CD8-positive, alpha-beta memory T cell (primary cell): ENCODE measurements at regions not wholly inside any gene's neighbourhood (a gene's known extent, or its start where the extent isn't known, plus 50 kb on each side); places are given as distances from the start of the nearest gene placed in this dataset.
"Not testable (repeated sequence)": the region's sequence is repeated elsewhere in the genome, so short reads cannot be mapped to it uniquely, and the experiment has no call there.

ENCODE experiments used
- CTCF ChIA-PET: fragments of 350-600 bp; sonication (Branson Sonifier 250); formaldehyde crosslinking; loops from one replicate; lab custom pipeline; 2021; ENCODE audit warnings: antibody characterized with exemption; lab: Charles Lee
- POLR2A ChIA-PET: fragments of 350-600 bp; sonication (Branson Sonifier 250); formaldehyde crosslinking; loops from one replicate; lab custom pipeline; 2021; ENCODE audit warnings: antibody characterized with exemption; lab: Charles Lee
- DNase-seq, 5 donors: peaks; one replicate each; pipeline versions ENCODE4 v3.0.0 to v3.0.0-alpha.2; 2020 to 2022; ENCODE audit warnings: mixed read lengths in 1 of 5
- H3K27ac ChIP-seq: one replicate; pipeline ENCODE4 v1.7.0; 2013; ENCODE audit warnings: low read depth, mild to moderate bottlenecking, low read length, moderate library complexity
- H3K27me3 ChIP-seq: 2 replicates; pipeline ENCODE4 v1.7.0; 2013; ENCODE audit warnings: low read length, mild to moderate bottlenecking; ENCODE audit not compliant: insufficient read depth, poor library complexity, severe bottlenecking
- H3K36me3 ChIP-seq: 2 replicates; pipeline ENCODE4 v1.7.0; 2013; ENCODE audit warnings: mild to moderate bottlenecking, low read length, moderate library complexity; ENCODE audit not compliant: insufficient read depth
- H3K4me1 ChIP-seq: 2 replicates; pipeline ENCODE4 v1.7.0; 2013; ENCODE audit warnings: mild to moderate bottlenecking, low read length, moderate library complexity; ENCODE audit not compliant: insufficient read depth
- H3K4me3 ChIP-seq: 2 replicates; pipeline ENCODE4 v1.7.0; 2013; ENCODE audit warnings: mild to moderate bottlenecking, low read length
- H3K9me3 ChIP-seq: 2 replicates; pipeline ENCODE4 v1.7.0; 2013; ENCODE audit warnings: mild to moderate bottlenecking, low read length
- H3K27ac Mint-ChIP-seq, 8 donors: one replicate each; pipeline ENCODE4 v1.8.0; 2020 to 2021; ENCODE audit warnings: mixed read lengths in 8 of 8, mild to moderate bottlenecking in 6 of 8, inconsistent platforms in 3 of 8, moderate library complexity in 3 of 8
- H3K27me3 Mint-ChIP-seq, 2 donors: one replicate each; pipeline ENCODE4 v1.8.0; 2020 to 2021; ENCODE audit warnings: mixed read lengths in 2 of 2, mild to moderate bottlenecking in 1 of 2, moderate library complexity in 1 of 2
- H3K36me3 Mint-ChIP-seq, 3 donors: one replicate each; pipeline ENCODE4 v1.8.0; 2020 to 2021; ENCODE audit warnings: mixed read lengths in 3 of 3, inconsistent platforms in 1 of 3, mild to moderate bottlenecking in 1 of 3
- H3K4me1 Mint-ChIP-seq, 3 donors: one replicate each; pipeline ENCODE4 v1.8.0; 2020 to 2021; ENCODE audit warnings: mixed read lengths in 3 of 3, inconsistent platforms in 1 of 3, mild to moderate bottlenecking in 1 of 3
- H3K4me3 Mint-ChIP-seq, 7 donors: one replicate each; pipeline ENCODE4 v1.8.0; 2020 to 2021; ENCODE audit warnings: mixed read lengths in 7 of 7, mild to moderate bottlenecking in 6 of 7, moderate library complexity in 4 of 7, inconsistent platforms in 2 of 7
- H3K9me3 Mint-ChIP-seq, 5 donors: one replicate each; pipeline ENCODE4 v1.8.0; 2020 to 2022; ENCODE audit warnings: mixed read lengths in 5 of 5, mild to moderate bottlenecking in 3 of 5, moderate library complexity in 2 of 5, inconsistent platforms in 1 of 5

DNA sequence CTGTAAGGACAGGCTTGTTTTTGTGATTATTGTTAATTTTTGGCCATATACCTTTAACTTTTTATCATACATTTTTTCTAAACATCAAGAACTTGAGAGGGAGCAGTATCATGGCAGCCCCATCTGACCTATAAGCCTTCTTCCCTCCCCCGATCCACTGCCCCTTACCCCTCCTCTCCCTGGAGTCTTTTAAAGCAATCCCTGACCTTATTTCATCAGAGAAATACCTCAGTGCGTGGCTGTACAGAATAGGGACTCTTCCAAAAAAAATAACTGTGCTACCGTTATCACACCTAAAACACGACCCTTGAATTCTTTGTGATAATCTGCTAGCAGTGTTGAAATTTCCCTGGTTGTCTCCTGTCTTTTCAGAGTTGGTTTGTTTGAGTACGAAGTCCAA, 4448.7 kb upstream of the TPTE start:
- H3K9me3 Mint-ChIP-seq, H3K4me1 Mint-ChIP-seq, H3K4me1 ChIP-seq, H3K27ac ChIP-seq, CTCF ChIA-PET, POLR2A ChIA-PET, H3K9me3 ChIP-seq, DNase-seq, H3K27me3 Mint-ChIP-seq, H3K27me3 ChIP-seq, H3K27ac Mint-ChIP-seq, H3K36me3 Mint-ChIP-seq, H3K4me3 ChIP-seq, H3K4me3 Mint-ChIP-seq, H3K36me3 ChIP-seq: not testable (repeated sequence)

DNA sequence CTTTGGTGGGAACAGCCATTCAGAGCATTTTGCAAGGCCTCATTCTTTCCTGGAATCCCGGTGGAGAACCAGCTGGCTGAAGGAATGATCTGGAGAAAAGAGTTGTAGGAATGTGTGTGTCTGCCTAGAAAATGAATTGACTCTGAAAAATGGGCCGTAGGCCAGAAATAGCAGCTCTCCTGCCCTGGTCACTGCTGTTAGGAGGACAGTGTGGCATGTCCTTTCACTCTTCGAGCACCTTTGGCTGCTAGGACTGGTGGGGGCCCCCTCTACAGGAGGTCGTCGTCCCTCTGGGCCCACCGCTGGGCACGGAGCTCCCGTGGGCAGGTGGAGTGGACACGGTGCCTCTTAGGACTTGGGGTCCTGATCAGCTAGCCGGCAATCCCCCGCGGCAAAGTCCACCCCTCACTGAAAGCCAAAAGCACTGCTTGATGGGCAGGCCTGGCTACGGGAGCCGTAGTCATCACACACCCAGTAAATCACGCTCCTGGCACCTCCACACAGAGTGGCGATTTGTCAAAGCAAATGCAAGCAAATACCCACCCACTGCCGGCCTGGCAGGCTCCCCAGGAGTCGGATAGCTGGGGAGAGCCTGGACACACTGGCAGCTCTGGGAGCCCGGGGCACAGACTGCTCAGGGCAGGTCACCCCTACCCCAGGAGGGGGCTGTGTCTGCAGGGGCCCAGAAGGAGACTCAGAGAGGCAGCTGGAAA, 4447.2 kb upstream of the TPTE start:
- H3K4me1 ChIP-seq, DNase-seq, H3K36me3 Mint-ChIP-seq, H3K27ac ChIP-seq, H3K27me3 ChIP-seq, H3K27me3 Mint-ChIP-seq, H3K9me3 ChIP-seq, H3K4me3 ChIP-seq, H3K4me1 Mint-ChIP-seq, H3K27ac Mint-ChIP-seq, H3K4me3 Mint-ChIP-seq, H3K36me3 ChIP-seq, CTCF ChIA-PET, POLR2A ChIA-PET, H3K9me3 Mint-ChIP-seq: not testable (repeated sequence)

DNA sequence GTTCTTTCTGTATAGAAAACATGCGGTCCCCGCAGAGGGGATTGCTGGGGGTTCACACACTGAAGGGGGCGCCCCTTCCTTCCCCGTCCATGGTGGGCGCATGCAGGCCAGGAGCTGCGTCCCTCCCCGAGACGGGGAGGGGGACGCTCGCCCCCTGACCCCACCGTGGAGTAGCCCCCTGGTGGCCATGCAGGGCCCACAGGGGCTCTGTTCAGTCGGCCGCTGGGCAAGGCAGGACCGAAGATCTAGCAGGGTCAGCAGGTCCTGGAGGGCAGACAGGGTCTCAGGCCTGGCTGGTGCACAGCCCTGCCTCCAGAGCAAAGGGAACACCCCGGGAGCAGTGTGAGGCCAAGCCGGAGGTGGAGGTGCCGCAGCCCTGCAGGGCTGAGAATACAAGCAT, 4446.4 kb upstream of the TPTE start:
- POLR2A ChIA-PET, CTCF ChIA-PET, H3K27me3 Mint-ChIP-seq: not testable (repeated sequence)

DNA sequence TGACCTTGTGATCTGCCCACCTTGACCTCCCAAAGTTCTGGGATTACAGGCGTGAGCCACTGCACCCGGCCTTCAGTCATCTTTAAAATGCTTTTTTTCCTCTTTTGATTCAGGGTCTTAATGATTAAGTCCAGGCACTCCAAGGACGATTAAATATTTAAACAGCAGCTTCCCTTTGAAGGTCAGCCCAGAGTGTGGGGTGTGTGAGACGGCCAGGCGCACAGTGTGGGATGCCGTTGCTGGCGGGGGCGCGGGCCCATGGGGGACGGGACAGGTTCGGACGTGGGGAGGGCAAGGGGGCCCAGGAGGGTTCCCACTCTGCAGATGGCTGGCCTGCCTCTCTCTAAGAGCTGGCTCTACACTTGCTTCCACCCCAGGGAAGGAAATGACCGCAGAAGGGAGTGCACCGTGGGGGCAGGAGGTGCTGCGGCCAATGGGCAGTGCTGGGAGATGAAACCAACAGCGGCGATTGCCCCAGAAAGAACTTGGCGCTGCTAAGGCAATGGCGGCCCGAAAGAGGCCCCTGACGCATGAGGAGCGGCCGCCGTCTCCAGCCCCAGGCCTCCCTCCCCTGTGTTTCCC, 4445.7 kb upstream of the TPTE start:
- H3K4me3 ChIP-seq, H3K36me3 ChIP-seq, POLR2A ChIA-PET, H3K4me3 Mint-ChIP-seq, H3K9me3 Mint-ChIP-seq, H3K4me1 ChIP-seq, H3K36me3 Mint-ChIP-seq, H3K4me1 Mint-ChIP-seq, H3K27me3 ChIP-seq, H3K27ac ChIP-seq, CTCF ChIA-PET, H3K9me3 ChIP-seq, DNase-seq, H3K27me3 Mint-ChIP-seq, H3K27ac Mint-ChIP-seq: not testable (repeated sequence)

More for the DNA sequence above, 4446.4 kb upstream of the TPTE start:
- H3K9me3 Mint-ChIP-seq, H3K4me1 Mint-ChIP-seq, DNase-seq, H3K36me3 Mint-ChIP-seq, H3K9me3 ChIP-seq, H3K27ac Mint-ChIP-seq, H3K4me1 ChIP-seq, H3K4me3 ChIP-seq, H3K27me3 ChIP-seq, H3K36me3 ChIP-seq, H3K27ac ChIP-seq, H3K4me3 Mint-ChIP-seq: not testable (repeated sequence)

DNA sequence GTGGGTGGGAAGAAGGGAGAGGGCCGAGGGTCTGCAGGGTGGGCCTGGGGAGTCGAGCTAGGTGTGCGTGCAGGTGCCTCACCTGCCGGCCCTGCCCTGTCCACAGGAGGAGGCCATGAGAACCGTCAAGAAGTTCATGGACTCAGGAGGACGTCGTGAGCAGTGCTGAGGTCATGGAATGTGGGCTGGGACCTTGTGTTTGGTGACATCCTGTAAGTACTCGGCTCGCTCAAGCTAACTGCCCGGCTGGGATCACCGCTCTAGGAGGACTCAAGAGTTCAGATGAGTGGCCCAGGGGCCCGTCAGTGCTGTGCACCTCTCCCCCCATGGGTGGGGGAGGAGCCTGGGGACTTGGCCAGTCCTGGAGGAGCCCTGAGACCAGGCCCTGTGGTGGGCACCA, 4444.0 kb upstream of the TPTE start:
- not testable (repeated sequence) for H3K27ac ChIP-seq, H3K9me3 Mint-ChIP-seq

DNA sequence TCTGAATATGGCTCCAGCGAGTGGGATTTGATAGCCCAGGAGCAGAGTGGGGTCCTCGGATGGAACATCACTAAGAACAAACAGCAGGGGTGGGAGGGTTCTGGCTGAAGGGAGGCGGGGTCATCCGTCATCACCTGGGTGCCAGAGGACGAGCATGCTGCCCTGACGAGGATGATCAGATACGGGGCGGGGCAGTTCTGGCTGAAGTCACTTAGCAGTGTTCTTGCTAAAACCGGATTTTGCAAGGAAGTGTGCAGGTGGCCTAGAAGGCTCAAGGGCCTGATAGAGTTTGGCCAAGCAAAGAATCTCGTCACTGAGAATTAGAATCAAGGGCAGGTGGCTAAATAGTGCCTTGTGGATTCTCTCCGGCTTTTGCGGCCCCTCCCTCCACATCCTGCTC, 4442.5 kb upstream of the TPTE start:
- H3K4me1 Mint-ChIP-seq, H3K4me3 Mint-ChIP-seq, H3K27ac Mint-ChIP-seq, H3K27me3 Mint-ChIP-seq, H3K4me1 ChIP-seq, H3K9me3 Mint-ChIP-seq, H3K4me3 ChIP-seq, H3K36me3 Mint-ChIP-seq, H3K36me3 ChIP-seq, POLR2A ChIA-PET, H3K27ac ChIP-seq, H3K9me3 ChIP-seq, H3K27me3 ChIP-seq, CTCF ChIA-PET: not testable (repeated sequence)
- DNase-seq: peak in 1 of 5 donors; percentile 3

More for the DNA sequence above, 4444.0 kb upstream of the TPTE start:
- H3K36me3 ChIP-seq, CTCF ChIA-PET, H3K27me3 ChIP-seq, H3K27ac Mint-ChIP-seq, H3K4me3 ChIP-seq, H3K4me1 ChIP-seq, H3K36me3 Mint-ChIP-seq, H3K4me3 Mint-ChIP-seq, H3K4me1 Mint-ChIP-seq, DNase-seq, POLR2A ChIA-PET, H3K27me3 Mint-ChIP-seq, H3K9me3 ChIP-seq: not testable (repeated sequence)

DNA sequence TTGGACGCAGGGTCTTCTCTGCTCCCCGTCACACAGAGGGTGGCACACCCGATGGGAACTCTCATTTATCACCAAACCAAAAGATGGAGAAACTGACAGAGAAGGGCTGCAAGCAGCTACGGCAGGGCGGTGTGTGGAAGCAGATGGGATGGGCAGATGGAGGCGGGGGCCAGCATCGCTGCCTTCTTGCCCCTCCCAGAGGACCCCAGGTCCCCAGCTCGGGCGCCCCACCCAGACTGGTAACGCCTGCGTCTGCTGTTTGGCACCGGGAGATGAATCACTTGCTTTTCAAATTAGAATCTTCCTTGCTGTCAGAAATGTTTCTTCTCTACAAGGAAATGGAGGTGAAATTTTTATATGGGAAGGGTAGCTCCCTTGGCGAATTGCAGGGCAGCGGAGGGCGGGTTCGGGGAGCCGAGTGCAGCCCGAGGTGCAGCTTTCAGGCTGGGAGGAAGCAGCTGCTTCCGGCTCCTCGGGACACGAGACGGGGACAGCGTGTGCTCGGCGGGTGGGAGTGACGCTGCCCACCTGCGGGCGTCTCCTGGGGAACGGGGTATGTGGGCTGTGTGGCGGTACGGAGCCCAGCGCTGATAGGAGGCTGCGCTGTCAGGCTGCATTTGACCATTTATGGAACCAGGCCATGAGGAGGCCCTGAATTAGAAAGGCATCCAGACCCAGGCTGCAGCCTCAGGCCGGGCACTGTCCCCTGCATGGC, 4440.3 kb upstream of the TPTE start:
- H3K4me1 ChIP-seq, H3K4me1 Mint-ChIP-seq, DNase-seq, H3K4me3 ChIP-seq, H3K27ac ChIP-seq, H3K9me3 Mint-ChIP-seq, H3K27ac Mint-ChIP-seq, CTCF ChIA-PET, H3K36me3 ChIP-seq, H3K4me3 Mint-ChIP-seq, H3K27me3 ChIP-seq, H3K36me3 Mint-ChIP-seq, POLR2A ChIA-PET, H3K27me3 Mint-ChIP-seq, H3K9me3 ChIP-seq: not testable (repeated sequence)

DNA sequence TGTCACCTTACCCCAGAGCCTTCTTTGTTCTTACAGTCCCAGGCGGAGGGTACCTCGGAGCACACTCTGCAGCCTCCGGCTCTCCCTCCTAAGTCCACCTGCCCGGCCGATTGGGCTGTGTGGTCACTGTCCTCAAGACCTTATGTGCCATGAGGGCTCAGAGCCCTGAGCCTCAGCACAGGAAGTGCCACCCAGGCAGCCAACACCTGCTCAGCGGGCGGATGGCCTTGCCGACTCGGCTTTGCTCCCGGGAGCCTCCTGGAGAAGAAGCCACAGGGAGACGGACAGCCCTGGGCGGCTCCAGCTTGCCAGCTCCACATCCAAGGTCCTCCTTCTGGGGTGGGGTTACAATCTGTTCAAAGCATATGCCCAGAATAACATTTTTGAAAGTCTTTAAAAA, 4439.2 kb upstream of the TPTE start:
- DNase-seq, CTCF ChIA-PET, H3K4me1 Mint-ChIP-seq, H3K27ac ChIP-seq, H3K9me3 Mint-ChIP-seq, H3K27me3 Mint-ChIP-seq, H3K4me3 Mint-ChIP-seq, H3K36me3 Mint-ChIP-seq, H3K9me3 ChIP-seq, H3K4me3 ChIP-seq, H3K4me1 ChIP-seq, H3K27ac Mint-ChIP-seq, POLR2A ChIA-PET, H3K36me3 ChIP-seq, H3K27me3 ChIP-seq: not testable (repeated sequence)
